SKM-1 treated with dmso at 0.1 percent for 144 hours (cell line): ENCODE measurements at regions not wholly inside any gene's neighbourhood (a gene's known extent, or its start where the extent isn't known, plus 50 kb on each side); places are given as distances from the start of the nearest gene placed in this dataset.
A peak's percentile ranks its signal among the peaks of the same experiment; 100 is the strongest.

Experiments
- DNase-seq: peaks from one replicate; lab custom pipeline; 2025; ENCODE audit not compliant: unreplicated experiment; lab: John Stamatoyannopoulos, UW

- DNase-seq = no peak
Observed at GRCh38 chr2:155209696-155210450, 511.4 kb downstream of the KCNJ3 start.

DNA sequence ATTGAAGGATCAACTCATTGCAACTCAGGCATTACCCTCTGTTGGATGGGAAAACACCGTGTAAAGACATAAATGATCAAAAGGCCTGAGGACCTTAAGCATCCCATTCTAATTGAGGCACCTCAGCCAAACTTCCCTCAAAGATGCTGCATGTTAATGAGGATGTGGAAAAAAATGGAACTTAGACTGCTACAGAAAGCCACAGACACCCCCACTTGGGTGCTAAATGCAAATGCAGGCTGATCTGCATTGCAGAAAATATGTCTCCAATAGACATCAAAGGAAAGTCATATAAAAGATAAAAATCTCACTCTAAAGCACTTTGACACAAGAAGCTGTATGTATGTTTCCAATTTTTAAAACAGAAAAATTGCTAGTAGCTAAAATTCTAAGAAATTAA lies 504.7 kb downstream of the KCNJ3 start:
- no peak for DNase-seq

- DNase-seq = no peak
Observed at GRCh38 chr2:155200753-155201152, 502.3 kb downstream of the KCNJ3 start.

- DNase-seq = no peak
Observed at GRCh38 chr2:155190342-155190741, 491.8 kb downstream of the KCNJ3 start.

DNA sequence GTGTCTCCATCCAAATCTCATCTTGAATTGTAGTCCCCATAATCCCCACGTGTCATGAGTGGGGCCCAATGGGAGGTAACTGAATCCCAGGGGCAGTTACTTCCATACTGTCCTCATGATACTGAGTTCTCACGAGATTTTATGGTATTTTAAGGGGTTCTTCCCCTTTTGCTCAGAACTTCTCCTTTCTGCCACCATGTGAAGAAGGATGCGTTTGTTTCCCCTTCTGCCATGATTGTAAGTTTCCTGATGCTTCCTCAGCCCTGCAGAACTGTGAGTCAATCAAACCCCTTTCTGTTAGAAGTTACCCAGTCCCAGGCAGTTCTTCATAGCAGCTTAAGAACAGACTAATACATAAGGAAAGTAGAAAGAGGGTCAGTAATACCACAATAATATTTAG lies 480.4 kb downstream of the KCNJ3 start:
- peak; percentile 63 for DNase-seq

DNA sequence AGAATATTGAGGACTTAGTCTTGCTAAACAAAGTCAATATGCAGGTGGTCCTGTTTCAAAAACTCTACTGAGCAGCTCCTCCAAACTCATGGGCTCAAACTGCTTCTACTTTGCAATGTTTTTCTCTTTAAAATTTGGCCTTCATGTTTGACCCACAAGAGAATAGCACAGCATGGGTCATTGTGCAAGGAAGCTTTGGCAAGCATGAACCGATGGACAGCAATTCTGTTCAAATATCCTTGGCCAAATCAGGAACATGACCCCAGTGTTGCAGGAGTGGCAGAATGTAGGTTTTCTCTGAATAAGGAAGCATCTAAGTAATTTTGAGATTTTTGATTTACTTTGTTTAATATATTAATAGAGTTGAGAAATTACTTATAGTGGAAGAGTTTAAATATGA lies 477.9 kb downstream of the KCNJ3 start:
- no peak for DNase-seq

GRCh38 chr2:155169317-155169716 lies 470.8 kb downstream of the KCNJ3 start:
- DNase-seq = no peak

DNA sequence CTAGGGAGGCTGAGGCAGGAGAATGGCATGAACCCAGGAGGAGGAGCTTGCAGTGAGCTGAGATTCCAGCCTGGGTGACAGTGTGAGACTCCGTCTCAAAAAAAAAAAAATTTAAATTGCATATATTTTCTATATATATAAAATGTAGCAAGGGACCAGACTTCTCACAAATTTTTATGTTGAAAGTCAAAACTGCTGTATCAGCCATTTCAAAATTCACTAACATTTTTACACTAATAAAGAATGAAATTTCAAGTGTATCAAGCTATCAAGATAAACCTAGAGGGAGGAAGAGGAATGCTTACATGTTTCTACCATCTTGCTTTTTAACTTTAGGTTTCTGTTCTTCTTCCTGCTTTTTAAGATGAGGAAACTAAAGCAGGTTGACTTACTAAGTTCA lies 464.0 kb downstream of the KCNJ3 start:
- no peak for DNase-seq

DNA sequence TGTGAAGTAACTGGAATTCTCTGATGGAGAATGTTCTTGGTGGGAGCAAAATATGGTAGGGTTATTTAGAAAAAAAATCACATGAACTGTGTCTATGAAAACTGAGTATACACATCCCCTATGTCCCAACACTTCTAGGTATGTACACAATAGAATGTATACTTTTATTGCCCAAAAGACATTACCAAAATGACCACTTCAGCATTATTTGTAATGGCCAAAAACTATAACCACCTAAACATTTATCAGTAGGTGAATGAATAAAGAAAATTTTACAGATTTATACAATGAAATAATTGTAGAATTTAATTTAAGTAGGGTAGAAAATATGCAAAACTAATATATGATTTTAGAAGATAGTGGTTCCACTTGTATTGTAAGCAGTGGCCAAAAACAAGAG lies 462.8 kb downstream of the KCNJ3 start:
- no peak for DNase-seq

- DNase-seq = no peak
Observed at GRCh38 chr2:155157711-155158110, 459.2 kb downstream of the KCNJ3 start.

DNA sequence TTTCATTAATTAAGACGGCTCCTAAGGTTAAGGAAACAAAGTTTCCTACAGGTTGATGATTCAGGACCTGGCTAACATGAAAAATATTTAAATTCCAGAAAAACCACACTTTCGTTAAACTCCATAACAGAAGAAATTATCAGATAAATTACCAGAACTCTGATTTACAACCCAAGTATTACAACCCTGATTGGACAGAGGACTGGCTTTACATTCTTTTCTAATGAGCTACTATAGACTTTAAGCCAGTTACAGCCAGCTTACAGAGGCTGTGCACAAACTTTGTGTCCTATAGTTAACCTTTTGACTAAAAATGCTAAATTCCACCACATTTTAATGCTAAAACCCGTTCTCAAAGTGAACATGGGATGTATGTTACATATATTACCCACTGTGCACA lies 458.6 kb downstream of the KCNJ3 start:
- no peak for DNase-seq

DNA sequence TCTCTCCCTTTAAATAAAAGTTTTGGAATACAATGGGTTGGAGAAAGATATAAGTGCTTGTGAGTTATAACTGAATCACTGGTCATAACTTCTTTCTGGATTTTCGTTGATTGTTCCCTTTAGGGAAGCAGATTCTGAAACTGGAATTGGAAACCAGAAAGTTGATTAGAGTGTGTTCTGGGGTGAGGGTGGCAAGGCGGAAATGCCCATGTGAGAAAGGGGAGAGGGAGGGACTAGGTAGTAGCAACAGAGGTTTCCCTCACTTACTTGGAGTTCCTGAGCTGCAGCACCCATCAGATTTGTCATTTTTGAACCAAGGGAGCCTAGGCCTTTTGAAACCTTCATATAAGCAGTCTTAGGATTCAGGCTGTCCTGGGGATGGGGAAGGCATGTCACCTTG lies 453.4 kb downstream of the KCNJ3 start:
- DNase-seq = no peak

DNA sequence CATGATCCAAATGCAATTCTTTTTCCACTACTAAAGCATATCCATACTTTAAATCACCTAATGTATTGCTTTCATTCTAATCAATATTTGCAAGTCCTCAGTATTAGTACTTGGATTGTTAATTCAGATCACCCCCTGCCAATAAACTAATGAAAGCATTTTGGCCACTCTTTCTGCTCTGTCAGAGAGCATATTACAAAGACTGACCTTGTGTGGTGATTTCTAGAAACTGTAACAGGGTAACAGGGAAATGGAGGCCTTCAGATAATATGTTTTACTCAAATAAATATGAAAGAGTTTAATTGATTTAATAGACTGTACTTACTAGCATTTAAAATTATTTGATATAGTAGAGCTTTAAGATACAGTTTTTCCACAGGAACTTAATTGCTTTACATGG lies 453.0 kb downstream of the KCNJ3 start:
- DNase-seq = no peak

GRCh38 chr2:155145758-155146229 lies 447.3 kb downstream of the KCNJ3 start:
- DNase-seq = no peak

GRCh38 chr2:155141418-155141817 lies 442.9 kb downstream of the KCNJ3 start:
- DNase-seq = no peak

DNA sequence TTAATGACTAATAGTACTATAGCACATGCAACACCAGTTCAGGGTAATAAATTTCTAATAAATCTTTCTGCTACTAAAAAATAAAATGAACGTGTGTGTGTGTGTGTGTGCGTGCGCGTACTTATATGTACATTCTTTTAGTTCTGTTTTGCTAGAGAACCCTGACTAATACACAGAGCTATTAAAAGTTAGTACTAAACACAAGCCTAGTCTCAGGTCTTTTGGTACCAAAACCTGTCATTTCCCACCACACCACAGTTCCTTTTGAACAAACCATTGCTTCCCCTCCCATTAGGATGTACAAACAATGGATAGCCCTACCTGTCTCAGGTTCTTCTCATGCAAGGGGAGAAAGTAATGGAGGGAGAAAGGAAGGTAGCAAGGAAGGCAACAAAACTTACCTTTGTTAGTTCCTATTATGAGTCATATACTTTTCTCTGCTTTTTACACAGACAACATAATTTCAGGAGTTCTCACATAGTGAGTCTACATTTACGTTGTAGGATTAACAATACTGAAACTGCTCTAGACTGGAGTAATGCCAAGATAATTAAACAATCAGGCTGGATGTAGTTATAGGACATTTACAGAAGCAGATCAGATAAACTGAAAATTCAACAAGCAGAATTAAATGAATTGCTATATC lies 427.2 kb downstream of the KCNJ3 start:
- no peak for DNase-seq

- no peak for DNase-seq
Observed at GRCh38 chr2:155115846-155116245, 417.4 kb downstream of the KCNJ3 start.

DNA sequence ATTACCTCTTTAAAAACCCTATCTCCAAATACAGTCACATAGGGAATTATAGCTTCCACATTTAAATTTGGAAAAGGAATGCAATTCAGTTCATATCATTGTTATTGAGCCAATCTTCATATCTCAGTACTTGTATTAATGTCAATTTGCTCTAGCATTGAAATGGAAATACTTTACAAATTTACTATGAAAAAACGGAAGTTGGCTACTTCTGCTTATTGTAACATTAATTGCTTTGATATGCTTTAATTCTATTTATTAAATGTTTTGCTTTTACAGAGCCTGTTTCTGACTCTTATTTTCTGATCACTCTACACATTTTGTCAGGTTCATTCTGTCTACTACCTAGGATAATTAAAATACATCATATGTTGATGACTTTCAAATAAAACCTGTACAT lies 412.6 kb downstream of the KCNJ3 start:
- DNase-seq = no peak

GRCh38 chr2:155109527-155109926 lies 411.0 kb downstream of the KCNJ3 start:
- DNase-seq = no peak

DNA sequence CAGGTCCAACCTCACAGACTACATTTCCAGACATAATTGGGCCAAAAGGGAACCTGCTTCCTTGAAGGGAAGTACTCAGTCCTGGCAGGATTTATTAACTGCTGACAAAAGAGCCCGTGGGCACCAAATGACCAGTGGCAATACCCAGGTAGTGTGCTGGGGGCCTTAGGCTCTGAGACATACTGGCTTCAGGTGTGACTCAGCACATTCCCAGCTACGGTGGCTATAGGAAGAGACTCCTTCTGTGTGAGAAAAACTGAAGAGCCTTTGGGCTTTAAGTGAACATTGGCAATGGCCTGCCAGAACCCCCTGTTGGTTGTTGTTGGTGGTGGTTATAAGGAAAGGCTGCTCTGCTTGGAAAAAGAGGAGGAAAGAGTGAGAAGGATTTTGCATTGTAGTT lies 401.8 kb downstream of the KCNJ3 start:
- DNase-seq = no peak

DNA sequence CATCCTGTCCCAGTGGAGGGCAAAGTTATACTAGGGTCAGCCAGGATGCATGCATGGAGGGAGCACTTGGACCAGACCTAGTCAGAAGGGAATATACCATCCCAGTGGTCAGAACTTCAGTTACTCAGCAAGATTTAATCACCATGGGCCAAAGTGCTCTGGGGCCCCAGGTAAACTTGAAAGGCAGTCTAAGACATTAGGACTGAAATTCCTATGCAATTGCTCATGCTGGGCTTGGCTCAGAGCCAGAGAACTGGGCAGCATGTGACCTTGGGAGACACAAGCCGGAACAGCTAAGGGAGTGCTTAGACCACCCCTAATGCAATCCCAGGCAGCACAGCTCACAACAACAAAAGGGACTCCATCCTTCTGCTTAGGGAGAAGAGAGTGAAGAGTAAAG lies 401.3 kb downstream of the KCNJ3 start:
- DNase-seq = no peak

- no peak for DNase-seq
Observed at GRCh38 chr2:155095613-155096012, 397.1 kb downstream of the KCNJ3 start.

GRCh38 chr2:155080373-155080772 lies 381.9 kb downstream of the KCNJ3 start:
- DNase-seq = no peak
